Panc1 (cell line): ENCODE measurements at regions not wholly inside any gene's neighbourhood (a gene's known extent, or its start where the extent isn't known, plus 50 kb on each side); places are given as distances from the start of the nearest gene placed in this dataset.

Experiments
- TF ChIP-seq, protein P1 (sequence below): fragments of 450-650 bp; IDR thresholded peaks from 2 replicates; pipeline ENCODE4 v1.5.1; 2017; ENCODE audit warnings: mild to moderate bottlenecking
- TF ChIP-seq, protein P2 (sequence below), 2 experiments: IDR thresholded peaks; 2 replicates each; pipeline ENCODE4 v1.6.1; 2011 to 2012; ENCODE audit warnings: low read depth in 2 of 2, control low read depth in 1 of 2, low read length in 1 of 2, mild to moderate bottlenecking in 1 of 2, moderate library complexity in 1 of 2; ENCODE audit not compliant: insufficient read depth in 1 of 2

DNA sequence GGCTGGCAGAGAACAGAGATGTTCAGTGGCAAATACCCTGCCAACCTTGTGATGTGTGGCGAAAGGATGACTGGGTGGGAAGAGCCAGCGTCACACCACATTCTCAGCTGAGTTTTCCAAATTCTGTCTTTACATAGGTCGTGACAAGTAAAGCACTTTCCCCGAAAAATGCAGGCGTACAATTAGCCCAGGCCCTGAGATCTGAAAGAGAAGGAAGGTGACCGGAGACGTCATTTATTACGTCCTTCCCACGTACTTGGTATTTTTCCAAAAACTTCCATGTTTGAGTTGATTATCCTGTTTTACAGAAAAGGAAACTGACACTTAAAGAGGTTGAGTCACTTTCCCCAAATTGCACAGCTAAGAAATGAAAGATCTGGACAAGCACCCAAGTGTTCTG, 413.3 kb downstream of the PRDM2 start:
- TF ChIP-seq, protein P1, sequence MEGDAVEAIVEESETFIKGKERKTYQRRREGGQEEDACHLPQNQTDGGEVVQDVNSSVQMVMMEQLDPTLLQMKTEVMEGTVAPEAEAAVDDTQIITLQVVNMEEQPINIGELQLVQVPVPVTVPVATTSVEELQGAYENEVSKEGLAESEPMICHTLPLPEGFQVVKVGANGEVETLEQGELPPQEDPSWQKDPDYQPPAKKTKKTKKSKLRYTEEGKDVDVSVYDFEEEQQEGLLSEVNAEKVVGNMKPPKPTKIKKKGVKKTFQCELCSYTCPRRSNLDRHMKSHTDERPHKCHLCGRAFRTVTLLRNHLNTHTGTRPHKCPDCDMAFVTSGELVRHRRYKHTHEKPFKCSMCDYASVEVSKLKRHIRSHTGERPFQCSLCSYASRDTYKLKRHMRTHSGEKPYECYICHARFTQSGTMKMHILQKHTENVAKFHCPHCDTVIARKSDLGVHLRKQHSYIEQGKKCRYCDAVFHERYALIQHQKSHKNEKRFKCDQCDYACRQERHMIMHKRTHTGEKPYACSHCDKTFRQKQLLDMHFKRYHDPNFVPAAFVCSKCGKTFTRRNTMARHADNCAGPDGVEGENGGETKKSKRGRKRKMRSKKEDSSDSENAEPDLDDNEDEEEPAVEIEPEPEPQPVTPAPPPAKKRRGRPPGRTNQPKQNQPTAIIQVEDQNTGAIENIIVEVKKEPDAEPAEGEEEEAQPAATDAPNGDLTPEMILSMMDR, result no peak
- TF ChIP-seq, protein P2, sequence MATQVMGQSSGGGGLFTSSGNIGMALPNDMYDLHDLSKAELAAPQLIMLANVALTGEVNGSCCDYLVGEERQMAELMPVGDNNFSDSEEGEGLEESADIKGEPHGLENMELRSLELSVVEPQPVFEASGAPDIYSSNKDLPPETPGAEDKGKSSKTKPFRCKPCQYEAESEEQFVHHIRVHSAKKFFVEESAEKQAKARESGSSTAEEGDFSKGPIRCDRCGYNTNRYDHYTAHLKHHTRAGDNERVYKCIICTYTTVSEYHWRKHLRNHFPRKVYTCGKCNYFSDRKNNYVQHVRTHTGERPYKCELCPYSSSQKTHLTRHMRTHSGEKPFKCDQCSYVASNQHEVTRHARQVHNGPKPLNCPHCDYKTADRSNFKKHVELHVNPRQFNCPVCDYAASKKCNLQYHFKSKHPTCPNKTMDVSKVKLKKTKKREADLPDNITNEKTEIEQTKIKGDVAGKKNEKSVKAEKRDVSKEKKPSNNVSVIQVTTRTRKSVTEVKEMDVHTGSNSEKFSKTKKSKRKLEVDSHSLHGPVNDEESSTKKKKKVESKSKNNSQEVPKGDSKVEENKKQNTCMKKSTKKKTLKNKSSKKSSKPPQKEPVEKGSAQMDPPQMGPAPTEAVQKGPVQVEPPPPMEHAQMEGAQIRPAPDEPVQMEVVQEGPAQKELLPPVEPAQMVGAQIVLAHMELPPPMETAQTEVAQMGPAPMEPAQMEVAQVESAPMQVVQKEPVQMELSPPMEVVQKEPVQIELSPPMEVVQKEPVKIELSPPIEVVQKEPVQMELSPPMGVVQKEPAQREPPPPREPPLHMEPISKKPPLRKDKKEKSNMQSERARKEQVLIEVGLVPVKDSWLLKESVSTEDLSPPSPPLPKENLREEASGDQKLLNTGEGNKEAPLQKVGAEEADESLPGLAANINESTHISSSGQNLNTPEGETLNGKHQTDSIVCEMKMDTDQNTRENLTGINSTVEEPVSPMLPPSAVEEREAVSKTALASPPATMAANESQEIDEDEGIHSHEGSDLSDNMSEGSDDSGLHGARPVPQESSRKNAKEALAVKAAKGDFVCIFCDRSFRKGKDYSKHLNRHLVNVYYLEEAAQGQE (IDR thresholded peaks at IDR 0.05; ENCODE audit: insufficient read depth in 1 of 2, low read depth in 2 of 2, low read length in 1 of 2), result no peak
